Suprapubic skin (tissue), 4 donors: ENCODE measurements at regions not wholly inside any gene's neighbourhood (a gene's known extent, or its start where the extent isn't known, plus 50 kb on each side); places are given as distances from the start of the nearest gene placed in this dataset.

Experiments used
- DNase-seq, 2 donors: peaks; one replicate each; pipeline ENCODE4 v3.0.0-alpha.2; 2019; ENCODE audit warnings: low spot score in 2 of 2
- H3K27ac ChIP-seq: fragments of 200-600 bp; sonication (generic); one replicate; pipeline ENCODE4 v1.5.1; 2019
- H3K27me3 ChIP-seq: fragments of 200-600 bp; sonication (generic); one replicate; pipeline ENCODE4 v1.5.1; 2019
- H3K36me3 ChIP-seq: fragments of 200-600 bp; sonication (generic); one replicate; pipeline ENCODE4 v1.5.1; 2019
- H3K4me1 ChIP-seq: fragments of 200-600 bp; sonication (generic); one replicate; pipeline ENCODE4 v1.5.1; 2019
- H3K4me3 ChIP-seq: fragments of 200-600 bp; sonication (generic); one replicate; pipeline ENCODE4 v1.5.1; 2019; ENCODE audit warnings: mild to moderate bottlenecking
- H3K9me3 ChIP-seq: fragments of 200-600 bp; sonication (generic); one replicate; pipeline ENCODE4 v1.5.1; 2019
- EP300 ChIP-seq: sonication (generic); formaldehyde crosslinking; IDR thresholded peaks from one replicate; pipeline ENCODE4 v1.6.1; 2017; ENCODE audit warnings: antibody characterized with exemption
- POLR2A ChIP-seq, 2 donors: fragments of 450-650 bp; IDR thresholded peaks; one replicate each; pipeline ENCODE4 v1.6.1; 2017; ENCODE audit warnings: antibody characterized with exemption in 2 of 2, mild to moderate bottlenecking in 2 of 2, moderate library complexity in 2 of 2
- POLR2AphosphoS5 ChIP-seq, 3 donors: sonication (generic); formaldehyde crosslinking; IDR thresholded peaks; one replicate each; pipeline ENCODE4 v1.6.1; 2017; ENCODE audit warnings: antibody characterized with exemption in 3 of 3
- WGBS: methylation state at CpG from one replicate; pipeline ENCODE4 v1.1.5; 2018; 5-methylcytosine and 5-hydroxymethylcytosine counted together
- TF ChIP-seq, protein P1 (sequence below), 2 donors: fragments of 200-600 bp in 1 of 2; fragments of 450-650 bp in 1 of 2; sonication (generic) in 1 of 2; IDR thresholded peaks; one replicate each; pipeline ENCODE4 v1.5.1; 2016 to 2019; ENCODE audit warnings: antibody characterized with exemption in 2 of 2, mild to moderate bottlenecking in 1 of 2, moderate library complexity in 1 of 2

DNA sequence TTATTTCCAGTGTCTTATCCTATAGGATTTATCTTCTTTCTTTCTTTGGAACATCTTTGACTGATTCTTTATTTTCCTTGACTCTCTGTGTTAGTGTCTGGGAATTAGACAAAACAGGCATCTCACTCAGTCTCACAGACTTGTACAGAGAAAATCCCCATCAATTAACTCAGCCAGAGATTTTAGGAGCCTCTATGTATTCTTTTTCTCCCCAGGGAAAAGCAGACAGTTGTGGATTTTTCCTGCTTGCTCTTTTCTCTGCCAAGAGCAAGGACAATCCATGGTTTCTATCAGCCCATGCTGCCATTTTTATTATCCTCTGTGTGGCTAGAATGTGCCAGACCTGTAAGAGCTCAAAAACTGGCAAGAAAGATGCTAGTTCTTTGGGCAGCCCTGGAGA lies 595.1 kb downstream of the SNAPC1 start:
- Histone ChIP-seq H3K9me3 (peaks cover 29% of the 10 kb centered on the region), H3K4me3 (no peak overlapping the region), H3K27ac (no peak overlapping the region), H3K4me1 (no peaks in the 10 kb centered on the region), H3K27me3 (no peaks in the 10 kb centered on the region), H3K36me3 (no peaks in the 10 kb centered on the region)
- DNase-seq: no peak
- TF ChIP-seq POLR2AphosphoS5 (IDR thresholded peaks at IDR 0.05) (no peak), POLR2A (IDR thresholded peaks at IDR 0.05) (no peak), EP300 (no peak)
- TF ChIP-seq, protein P1, sequence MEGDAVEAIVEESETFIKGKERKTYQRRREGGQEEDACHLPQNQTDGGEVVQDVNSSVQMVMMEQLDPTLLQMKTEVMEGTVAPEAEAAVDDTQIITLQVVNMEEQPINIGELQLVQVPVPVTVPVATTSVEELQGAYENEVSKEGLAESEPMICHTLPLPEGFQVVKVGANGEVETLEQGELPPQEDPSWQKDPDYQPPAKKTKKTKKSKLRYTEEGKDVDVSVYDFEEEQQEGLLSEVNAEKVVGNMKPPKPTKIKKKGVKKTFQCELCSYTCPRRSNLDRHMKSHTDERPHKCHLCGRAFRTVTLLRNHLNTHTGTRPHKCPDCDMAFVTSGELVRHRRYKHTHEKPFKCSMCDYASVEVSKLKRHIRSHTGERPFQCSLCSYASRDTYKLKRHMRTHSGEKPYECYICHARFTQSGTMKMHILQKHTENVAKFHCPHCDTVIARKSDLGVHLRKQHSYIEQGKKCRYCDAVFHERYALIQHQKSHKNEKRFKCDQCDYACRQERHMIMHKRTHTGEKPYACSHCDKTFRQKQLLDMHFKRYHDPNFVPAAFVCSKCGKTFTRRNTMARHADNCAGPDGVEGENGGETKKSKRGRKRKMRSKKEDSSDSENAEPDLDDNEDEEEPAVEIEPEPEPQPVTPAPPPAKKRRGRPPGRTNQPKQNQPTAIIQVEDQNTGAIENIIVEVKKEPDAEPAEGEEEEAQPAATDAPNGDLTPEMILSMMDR (IDR thresholded peaks at IDR 0.05): no peak

GRCh38 chr14:62364161-62364560 lies 601.9 kb downstream of the SNAPC1 start:
- no peak for DNase-seq
- Histone ChIP-seq H3K27ac (no peak overlapping the region), H3K4me3 (no peak overlapping the region), H3K36me3 (no peaks in the 10 kb centered on the region), H3K27me3 (no peaks in the 10 kb centered on the region), H3K9me3 (no peaks in the 10 kb centered on the region), H3K4me1 (no peaks in the 10 kb centered on the region)
- 58% methylated on average over 2 of the region's 2 CpGs for WGBS
- TF ChIP-seq POLR2A (IDR thresholded peaks at IDR 0.05) (no peak), EP300 (no peak), POLR2AphosphoS5 (IDR thresholded peaks at IDR 0.05) (no peak)
- TF ChIP-seq, protein P1 (IDR thresholded peaks at IDR 0.05): no peak

DNA sequence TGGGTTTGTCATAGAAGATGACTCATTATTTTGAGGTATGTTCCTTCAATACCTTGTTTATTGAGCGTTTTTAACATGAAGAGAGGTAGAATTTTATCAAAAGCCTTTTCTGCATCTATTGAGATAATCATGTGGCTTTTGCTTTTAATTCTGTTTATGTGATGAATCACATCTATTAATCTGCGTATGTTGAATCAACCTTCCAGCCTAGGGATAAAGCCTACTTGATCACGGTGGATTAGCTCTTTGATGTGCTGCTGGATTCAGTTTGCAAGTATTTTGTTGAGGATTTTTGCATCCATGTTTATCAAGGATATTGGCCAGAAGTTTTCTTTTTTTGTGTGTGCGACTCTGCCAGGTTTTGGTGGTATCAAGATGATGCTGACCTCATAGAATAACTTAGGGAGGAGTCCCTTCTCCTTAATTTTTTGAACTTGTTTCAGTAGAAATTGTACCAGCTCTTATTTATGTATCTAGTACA lies 602.6 kb downstream of the SNAPC1 start:
- H3K27me3 ChIP-seq: no peaks in the 10 kb centered on the region
- no peak for DNase-seq
- H3K4me3 ChIP-seq: no peak overlapping the region
- H3K27ac ChIP-seq: no peak overlapping the region
- no peaks in the 10 kb centered on the region for H3K4me1 ChIP-seq
- no peaks in the 10 kb centered on the region for H3K9me3 ChIP-seq
- TF ChIP-seq POLR2AphosphoS5 (IDR thresholded peaks at IDR 0.05) (no peak), POLR2A (IDR thresholded peaks at IDR 0.05) (no peak), EP300 (no peak)
- TF ChIP-seq, protein P1 (IDR thresholded peaks at IDR 0.05): no peak
- 46% methylated on average over 4 of the region's 4 CpGs for WGBS
- H3K36me3 ChIP-seq: no peaks in the 10 kb centered on the region

DNA sequence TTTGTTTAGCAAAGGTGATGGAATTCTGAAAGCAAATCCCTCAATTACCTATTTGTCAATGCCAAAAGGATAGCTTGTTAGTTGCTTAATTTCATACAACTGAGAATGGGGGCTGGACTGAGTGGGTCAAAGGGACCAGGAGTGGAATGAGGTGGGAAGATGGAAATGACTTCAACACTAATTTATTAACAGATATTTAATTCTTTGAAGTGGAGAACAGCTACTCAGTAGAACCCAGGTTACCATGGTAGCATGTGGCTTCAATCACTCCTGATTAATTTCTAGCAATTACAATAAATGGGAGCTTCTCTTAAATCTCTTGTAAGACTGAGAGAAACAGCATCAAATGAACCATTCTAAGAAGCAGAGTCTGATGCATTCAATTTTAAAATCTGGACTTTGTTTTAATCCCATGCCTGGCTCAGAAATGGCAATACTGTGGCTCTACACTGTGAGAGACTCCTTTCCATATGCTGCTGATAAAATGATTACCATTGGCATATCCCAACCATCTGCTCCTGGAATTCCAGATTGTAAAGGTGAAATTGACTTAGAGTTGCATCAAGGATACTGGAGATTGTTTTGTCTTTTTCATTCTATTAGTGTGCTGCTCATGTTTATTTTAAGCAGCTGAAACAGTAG lies 607.8 kb downstream of the SNAPC1 start:
- no peaks in the 10 kb centered on the region for H3K27me3 ChIP-seq
- DNase-seq: no peak
- H3K9me3 ChIP-seq: no peaks in the 10 kb centered on the region
- H3K4me1 ChIP-seq: no peaks in the 10 kb centered on the region
- TF ChIP-seq, protein P1 (IDR thresholded peaks at IDR 0.05): no peak
- no peak for TF ChIP-seq POLR2AphosphoS5 (IDR thresholded peaks at IDR 0.05)
- H3K27ac ChIP-seq: no peak overlapping the region
- no peak overlapping the region for H3K4me3 ChIP-seq
- no peaks in the 10 kb centered on the region for H3K36me3 ChIP-seq

GRCh38 chr14:62373944-62374343 lies 611.7 kb downstream of the SNAPC1 start:
- Histone ChIP-seq H3K36me3 (no peaks in the 10 kb centered on the region), H3K27ac (no peak overlapping the region), H3K27me3 (no peaks in the 10 kb centered on the region), H3K9me3 (no peaks in the 10 kb centered on the region), H3K4me1 (no peaks in the 10 kb centered on the region), H3K4me3 (no peak overlapping the region)
- TF ChIP-seq POLR2AphosphoS5 (IDR thresholded peaks at IDR 0.05) (no peak), EP300 (no peak)
- no peak for DNase-seq

DNA sequence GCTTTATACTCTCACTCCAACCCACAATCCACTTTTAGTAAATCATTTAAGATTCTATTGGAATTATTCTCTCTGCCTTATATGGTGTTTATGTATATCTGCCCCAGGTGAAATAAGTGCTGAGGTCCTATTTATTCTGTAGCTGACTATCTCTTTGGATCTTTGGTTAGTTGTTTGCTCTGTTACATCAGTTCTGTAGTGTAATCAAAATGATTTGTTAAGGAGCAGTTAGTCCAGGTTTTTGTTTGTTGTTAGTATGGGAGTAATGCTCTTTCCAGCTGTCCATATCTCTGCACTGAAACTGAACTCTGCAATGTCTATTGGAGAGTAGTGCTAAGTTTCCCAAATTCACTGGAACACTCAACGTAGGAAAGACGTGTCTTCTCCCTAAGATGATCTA lies 615.8 kb downstream of the SNAPC1 start:
- Histone ChIP-seq H3K27me3 (no peaks in the 10 kb centered on the region), H3K36me3 (no peaks in the 10 kb centered on the region), H3K9me3 (no peaks in the 10 kb centered on the region), H3K27ac (no peak overlapping the region), H3K4me1 (no peaks in the 10 kb centered on the region), H3K4me3 (no peak overlapping the region)
- no peak for DNase-seq
- WGBS: 86% methylated on average over 2 of the region's 2 CpGs
- TF ChIP-seq POLR2AphosphoS5 (IDR thresholded peaks at IDR 0.05): no peak
- TF ChIP-seq EP300: no peak
- TF ChIP-seq POLR2A (IDR thresholded peaks at IDR 0.05): no peak
- TF ChIP-seq, protein P1 (IDR thresholded peaks at IDR 0.05): no peak
